ENCODE measurements at regions not wholly inside any gene's neighbourhood (a gene's known extent, or its start where the extent isn't known, plus 50 kb on each side); places are given as distances from the start of the nearest gene placed in this dataset.
"Not testable (repeated sequence)": the region's sequence is repeated elsewhere in the genome, so short reads cannot be mapped to it uniquely, and the experiment has no call there.

GRCh38 chr2:129024796-129025195 lies 706.1 kb upstream of the HS6ST1 start:
- TF ChIP-seq POLR2AphosphoS5 (IDR thresholded peaks at IDR 0.05) (no peak), POLR2A (IDR thresholded peaks at IDR 0.05) (no peak), EP300 (IDR thresholded peaks at IDR 0.05) (no peak), CTCF (IDR thresholded peaks at IDR 0.05) (no peak)
- 73 to 83% methylated on average over 1 to 2 of the region's 2 CpGs for WGBS, 2 donors (ENCODE audit: low coverage in 1 of 2)
- Histone ChIP-seq H3K27ac (no peak overlapping the region), H3K4me3 (no peak overlapping the region), H3K4me1 (no peaks in the 10 kb centered on the region), H3K36me3 (no peaks in the 10 kb centered on the region), H3K9me3 (no peaks in the 10 kb centered on the region), H3K27me3 (no peaks in the 10 kb centered on the region)
- ATAC-seq = no peak

DNA sequence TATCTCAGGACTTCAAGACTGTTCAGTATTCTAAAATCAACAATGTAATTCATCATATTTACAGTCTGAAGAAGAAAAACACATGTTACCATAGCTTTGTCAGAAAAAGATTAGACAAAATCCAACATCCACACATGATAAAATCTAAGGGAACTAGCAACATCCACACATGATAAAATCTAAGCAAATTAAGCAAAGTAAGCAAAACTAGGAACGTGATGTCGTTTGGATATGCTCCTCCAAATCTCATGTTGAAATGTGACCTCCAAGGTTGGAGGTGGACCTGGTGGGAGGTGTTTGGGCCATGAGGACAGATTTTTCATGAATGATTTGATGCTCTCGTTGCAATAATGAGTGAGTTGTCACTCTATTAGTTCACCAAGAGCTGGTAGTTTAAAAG lies 717.3 kb upstream of the HS6ST1 start:
- TF ChIP-seq POLR2AphosphoS5 (IDR thresholded peaks at IDR 0.05) = no peak
- no peak for TF ChIP-seq POLR2A (IDR thresholded peaks at IDR 0.05)
- no peak for TF ChIP-seq CTCF (IDR thresholded peaks at IDR 0.05)
- TF ChIP-seq EP300 (IDR thresholded peaks at IDR 0.05) = no peak
- Histone ChIP-seq H3K36me3 (no peaks in the 10 kb centered on the region), H3K27ac (no peak overlapping the region), H3K4me3 (no peak overlapping the region), H3K4me1 (no peaks in the 10 kb centered on the region), H3K9me3 (peaks cover 0 to 12% (median 0%) of the 10 kb centered on the region in 3 donors), H3K27me3 (no peaks in the 10 kb centered on the region)
- ATAC-seq = no peak
- WGBS, 2 donors (ENCODE audit: low coverage in 1 of 2) = 37 to 61% methylated on average over 3 of the region's 3 CpGs

- H3K27ac ChIP-seq, H3K4me1 ChIP-seq, H3K4me3 ChIP-seq, H3K27me3 ChIP-seq, ATAC-seq, H3K36me3 ChIP-seq: not testable (repeated sequence)
- WGBS, 2 donors (ENCODE audit: low coverage in 1 of 2) = 70 to 94% methylated on average over 2 to 3 of the region's 10 CpGs
- peaks cover 0 to 32% (median 0%) of the 10 kb centered on the region in 3 donors for H3K9me3 ChIP-seq
Observed at GRCh38 chr2:129043677-129044076, 725.0 kb upstream of the HS6ST1 start.

- WGBS, 2 donors (ENCODE audit: low coverage in 1 of 2) = 85% methylated on average over 1 of the region's 1 CpG; no CpG with 5 or more reads in 1 of the 2 donors
- H3K36me3 ChIP-seq = not testable (repeated sequence)
Observed at GRCh38 chr2:129046475-129046874, 727.8 kb upstream of the HS6ST1 start.

DNA sequence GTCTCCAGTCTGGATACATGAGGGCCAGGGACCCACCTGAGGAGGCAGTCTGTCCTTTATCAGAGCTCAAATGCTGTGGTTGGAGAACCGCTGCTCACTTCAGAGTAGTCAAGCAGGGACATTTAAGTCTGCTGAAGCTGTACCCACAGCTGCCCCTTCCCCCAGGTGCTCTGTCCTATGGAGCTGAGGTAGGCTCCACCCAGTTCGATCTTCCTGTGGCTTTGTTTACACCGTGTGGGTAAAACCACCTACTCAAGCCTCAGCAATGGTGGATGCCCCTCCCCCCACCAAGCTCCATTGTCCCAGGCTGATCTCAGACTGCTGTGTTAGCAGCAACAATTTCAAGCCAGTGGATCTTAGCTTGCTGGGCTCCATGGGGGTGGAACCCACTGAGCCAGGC lies 731.4 kb upstream of the HS6ST1 start:
- H3K36me3 ChIP-seq = no peaks in the 10 kb centered on the region
- no peaks in the 10 kb centered on the region for H3K9me3 ChIP-seq
- no peak overlapping the region for H3K4me3 ChIP-seq
- no peak for ATAC-seq
- no peak overlapping the region for H3K27ac ChIP-seq
- WGBS, 2 donors (ENCODE audit: low coverage in 1 of 2) = 69% methylated on average over 2 of the region's 3 CpGs; no CpG with 5 or more reads in 1 of the 2 donors
- no peak for TF ChIP-seq EP300 (IDR thresholded peaks at IDR 0.05)
- TF ChIP-seq POLR2A (IDR thresholded peaks at IDR 0.05) = no peak
- no peak for TF ChIP-seq POLR2AphosphoS5 (IDR thresholded peaks at IDR 0.05)
- no peaks in the 10 kb centered on the region for H3K27me3 ChIP-seq
- H3K4me1 ChIP-seq = no peaks in the 10 kb centered on the region

More at GRCh38 chr2:129046475-129046874, 727.8 kb upstream of the HS6ST1 start:
- H3K9me3 ChIP-seq = peaks cover 0 to 32% (median 0%) of the 10 kb centered on the region in 3 donors
- not testable (repeated sequence) for H3K4me3 ChIP-seq, H3K27me3 ChIP-seq, H3K27ac ChIP-seq, ATAC-seq, H3K4me1 ChIP-seq

- no peaks in the 10 kb centered on the region for H3K27me3 ChIP-seq
- 56 to 73% methylated on average over 2 to 7 of the region's 8 CpGs for WGBS, 2 donors (ENCODE audit: low coverage in 1 of 2)
- H3K36me3 ChIP-seq = no peaks in the 10 kb centered on the region
- H3K27ac ChIP-seq = no peak overlapping the region
- no peaks in the 10 kb centered on the region for H3K9me3 ChIP-seq
- ATAC-seq = no peak
- no peak overlapping the region for H3K4me3 ChIP-seq
- TF ChIP-seq CTCF (IDR thresholded peaks at IDR 0.05) = no peak
- no peak for TF ChIP-seq POLR2A (IDR thresholded peaks at IDR 0.05)
- no peak for TF ChIP-seq POLR2AphosphoS5 (IDR thresholded peaks at IDR 0.05)
- TF ChIP-seq EP300 (IDR thresholded peaks at IDR 0.05) = no peak
- H3K4me1 ChIP-seq = no peaks in the 10 kb centered on the region
Observed at GRCh38 chr2:129055242-129055641, 736.6 kb upstream of the HS6ST1 start.

Measured in gastroesophageal sphincter (tissue), 4 donors.